ENCODE measurements at regions not wholly inside any gene's neighbourhood (a gene's known extent, or its start where the extent isn't known, plus 50 kb on each side); places are given as distances from the start of the nearest gene placed in this dataset.

DNA sequence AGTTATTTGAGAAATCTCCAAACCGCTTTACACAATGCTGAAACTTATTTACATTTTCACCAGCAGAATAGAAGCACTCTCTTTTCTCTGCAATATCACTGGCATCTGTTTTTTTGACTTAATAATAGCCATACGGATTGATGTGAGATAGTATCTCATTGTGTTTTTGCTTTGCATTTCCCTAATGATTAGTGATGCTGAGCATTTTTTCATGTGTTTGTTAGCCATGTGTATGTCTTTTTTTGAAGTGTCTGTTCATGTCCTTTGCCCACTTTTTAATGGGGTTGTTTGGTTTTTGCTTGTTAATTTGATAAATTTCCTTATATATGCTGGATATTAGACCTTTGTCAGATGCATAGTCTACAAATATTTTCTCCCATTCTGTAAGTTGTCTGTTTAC lies 73.6 kb downstream of the FBXO5 start:
- TF ChIP-seq CTCF (IDR thresholded peaks at IDR 0.05; ENCODE audit: control extremely low read depth in 1 of 3, insufficient read depth in 1 of 3, low read depth in 1 of 3, low read length in 3 of 3): no peak
- no peak for TF ChIP-seq SRF (IDR thresholded peaks at IDR 0.05; ENCODE audit: low read depth, low read length)
- TF ChIP-seq JUND (IDR thresholded peaks at IDR 0.05; ENCODE audit: low read length): no peak
- TF ChIP-seq RFX5 (IDR thresholded peaks at IDR 0.05; ENCODE audit: borderline replicate concordance, low read depth, low read length): no peak

All from H1 (cell line).